ENCODE measurements at regions not wholly inside any gene's neighbourhood (a gene's known extent, or its start where the extent isn't known, plus 50 kb on each side); places are given as distances from the start of the nearest gene placed in this dataset.

- Mint-ChIP-seq H3K27ac (no peak overlapping the region), H3K9me3 (peaks cover 4% of the 10 kb centered on the region), H3K4me1 (ENCODE audit: low read depth) (no peaks in the 10 kb centered on the region), H3K27me3 (no peaks in the 10 kb centered on the region), H3K36me3 (ENCODE audit: low read depth) (no peaks in the 10 kb centered on the region), H3K4me3 (no peak overlapping the region)
- ChIA-PET CTCF (no interaction called here), POLR2A (no interaction called here)
- H3K4me1 ChIP-seq (ENCODE audit: insufficient read depth, low read length): no peaks in the 10 kb centered on the region
- H3K27ac ChIP-seq (ENCODE audit: low read depth in 1 of 2, low read length in 2 of 2): no peak overlapping the region
- no peaks in the 10 kb centered on the region for H3K36me3 ChIP-seq (ENCODE audit: insufficient read depth, low read length)
- DNase-seq: no peak
- intact Hi-C loops (cut with DNase I, micrococcal nuclease): no loop called here
- H3K9me3 ChIP-seq (ENCODE audit: control insufficient read depth in 1 of 2, insufficient read depth in 1 of 2, low read length in 2 of 2): peaks cover 0 to 6% of the 10 kb centered on the region in 2 experiments
- no peak for TF ChIP-seq CTCF (IDR thresholded peaks at IDR 0.05)
- H3K4me3 ChIP-seq (ENCODE audit: low read length): no peak overlapping the region
- ATAC-seq (ENCODE audit: poor library complexity): no peak
- H3K27me3 ChIP-seq (ENCODE audit: control insufficient read depth in 1 of 2, insufficient read depth in 2 of 2, low read length in 2 of 2): no peaks in the 10 kb centered on the region
These were observed 87.1 kb upstream of the MAGI2 start for GRCh38 chr7:79540592-79540991.

GRCh38 chr7:79534128-79534527 lies 80.7 kb upstream of the MAGI2 start:
- DNase-seq (no peak), ATAC-seq (ENCODE audit: poor library complexity) (no peak)
- no peak for TF ChIP-seq CTCF (IDR thresholded peaks at IDR 0.05)
- no peaks in the 10 kb centered on the region for H3K27me3 ChIP-seq (ENCODE audit: control insufficient read depth in 1 of 2, insufficient read depth in 2 of 2, low read length in 2 of 2)
- H3K27ac ChIP-seq (ENCODE audit: low read depth in 1 of 2, low read length in 2 of 2): no peak overlapping the region
- no peaks in the 10 kb centered on the region for H3K4me1 ChIP-seq (ENCODE audit: insufficient read depth, low read length)
- H3K27me3 Mint-ChIP-seq: no peaks in the 10 kb centered on the region
- peaks cover 2% of the 10 kb centered on the region for H3K9me3 Mint-ChIP-seq
- ChIA-PET POLR2A (no interaction called here), CTCF (no interaction called here)
- no peak overlapping the region for H3K4me3 Mint-ChIP-seq
- no peak overlapping the region for H3K27ac Mint-ChIP-seq
- no peaks in the 10 kb centered on the region for H3K36me3 ChIP-seq (ENCODE audit: insufficient read depth, low read length)
- H3K4me3 ChIP-seq (ENCODE audit: low read length): no peak overlapping the region
- no peaks in the 10 kb centered on the region for H3K36me3 Mint-ChIP-seq (ENCODE audit: low read depth)
- peaks cover 0 to 10% of the 10 kb centered on the region in 2 experiments for H3K9me3 ChIP-seq (ENCODE audit: control insufficient read depth in 1 of 2, insufficient read depth in 1 of 2, low read length in 2 of 2)
- intact Hi-C loops (cut with DNase I, micrococcal nuclease): no loop called here
- no peaks in the 10 kb centered on the region for H3K4me1 Mint-ChIP-seq (ENCODE audit: low read depth)

- Histone ChIP-seq H3K4me3 (ENCODE audit: low read length) (no peak overlapping the region), H3K27me3 (ENCODE audit: control insufficient read depth in 1 of 2, insufficient read depth in 2 of 2, low read length in 2 of 2) (no peaks in the 10 kb centered on the region), H3K36me3 (ENCODE audit: insufficient read depth, low read length) (no peaks in the 10 kb centered on the region), H3K4me1 (ENCODE audit: insufficient read depth, low read length) (no peaks in the 10 kb centered on the region), H3K9me3 (ENCODE audit: control insufficient read depth in 1 of 2, insufficient read depth in 1 of 2, low read length in 2 of 2) (peaks cover 0 to 11% of the 10 kb centered on the region in 2 experiments), H3K27ac (ENCODE audit: low read depth in 1 of 2, low read length in 2 of 2) (no peak overlapping the region)
- no peak for TF ChIP-seq CTCF (IDR thresholded peaks at IDR 0.05)
- DNase-seq: no peak
- Mint-ChIP-seq H3K9me3 (peaks cover 2% of the 10 kb centered on the region), H3K36me3 (ENCODE audit: low read depth) (no peaks in the 10 kb centered on the region), H3K4me3 (no peak overlapping the region), H3K4me1 (ENCODE audit: low read depth) (no peaks in the 10 kb centered on the region), H3K27ac (no peak overlapping the region), H3K27me3 (no peaks in the 10 kb centered on the region)
- ChIA-PET POLR2A (no interaction called here), CTCF (no interaction called here)
- intact Hi-C loops (cut with DNase I, micrococcal nuclease): no loop called here
- ATAC-seq (ENCODE audit: poor library complexity): no peak
These were observed 78.6 kb upstream of the MAGI2 start for GRCh38 chr7:79531905-79532664.

Data from CD4-positive, alpha-beta T cell (primary cell).